ENCODE measurements at regions not wholly inside any gene's neighbourhood (a gene's known extent, or its start where the extent isn't known, plus 50 kb on each side); places are given as distances from the start of the nearest gene placed in this dataset.

DNA sequence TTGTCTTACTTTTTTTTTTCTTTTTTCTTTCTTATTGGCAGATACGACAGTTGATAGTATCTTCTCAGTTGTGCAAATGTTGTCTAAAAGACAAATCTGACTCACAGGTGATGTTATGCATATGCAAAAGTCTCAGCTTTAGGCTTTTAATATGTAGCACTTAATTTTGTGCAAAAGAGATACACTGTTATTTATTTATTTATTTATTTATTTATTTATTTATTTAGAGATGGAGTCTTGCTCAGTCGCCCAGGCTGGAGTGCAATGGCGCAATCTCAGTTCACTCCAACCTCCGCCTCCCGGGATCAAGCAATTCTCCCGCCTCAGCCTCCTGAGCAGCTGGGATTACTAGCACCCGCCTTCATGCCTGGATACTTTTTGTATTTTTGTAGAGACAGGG, 383.9 kb upstream of the PCDH9 start:
- TF ChIP-seq, protein P1, sequence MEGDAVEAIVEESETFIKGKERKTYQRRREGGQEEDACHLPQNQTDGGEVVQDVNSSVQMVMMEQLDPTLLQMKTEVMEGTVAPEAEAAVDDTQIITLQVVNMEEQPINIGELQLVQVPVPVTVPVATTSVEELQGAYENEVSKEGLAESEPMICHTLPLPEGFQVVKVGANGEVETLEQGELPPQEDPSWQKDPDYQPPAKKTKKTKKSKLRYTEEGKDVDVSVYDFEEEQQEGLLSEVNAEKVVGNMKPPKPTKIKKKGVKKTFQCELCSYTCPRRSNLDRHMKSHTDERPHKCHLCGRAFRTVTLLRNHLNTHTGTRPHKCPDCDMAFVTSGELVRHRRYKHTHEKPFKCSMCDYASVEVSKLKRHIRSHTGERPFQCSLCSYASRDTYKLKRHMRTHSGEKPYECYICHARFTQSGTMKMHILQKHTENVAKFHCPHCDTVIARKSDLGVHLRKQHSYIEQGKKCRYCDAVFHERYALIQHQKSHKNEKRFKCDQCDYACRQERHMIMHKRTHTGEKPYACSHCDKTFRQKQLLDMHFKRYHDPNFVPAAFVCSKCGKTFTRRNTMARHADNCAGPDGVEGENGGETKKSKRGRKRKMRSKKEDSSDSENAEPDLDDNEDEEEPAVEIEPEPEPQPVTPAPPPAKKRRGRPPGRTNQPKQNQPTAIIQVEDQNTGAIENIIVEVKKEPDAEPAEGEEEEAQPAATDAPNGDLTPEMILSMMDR (IDR thresholded peaks at IDR 0.05) = no peak
- TF ChIP-seq EZH2phosphoT487 (IDR thresholded peaks at IDR 0.05) (no peak), EZH2 (IDR thresholded peaks at IDR 0.05) (no peak)

All from neural progenitor cell (in vitro differentiated cells).